ENCODE measurements at regions not wholly inside any gene's neighbourhood (a gene's known extent, or its start where the extent isn't known, plus 50 kb on each side); places are given as distances from the start of the nearest gene placed in this dataset.
A peak's percentile ranks its signal among the peaks of the same experiment; 100 is the strongest.

DNA sequence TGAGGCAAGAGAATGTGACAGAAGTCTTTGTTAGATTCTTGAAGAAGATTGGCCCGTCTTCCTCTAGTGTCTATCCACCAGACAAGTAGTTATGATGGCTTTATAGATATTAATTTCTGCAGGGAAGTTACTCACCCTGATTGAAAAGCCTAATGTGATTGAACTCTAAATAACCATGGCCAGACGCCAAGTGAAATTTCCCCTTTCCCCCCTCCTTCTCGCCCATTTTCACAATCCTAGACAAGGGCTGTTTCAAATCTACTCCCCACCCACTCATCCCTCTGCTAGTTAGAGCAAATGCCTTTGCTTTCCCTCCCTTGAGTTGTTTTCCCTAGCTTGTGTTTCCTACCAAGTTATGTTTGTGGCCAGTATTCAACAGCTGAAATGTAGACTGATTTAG, 182.5 kb downstream of the TMEM167A start:
- TF ChIP-seq, protein P1, sequence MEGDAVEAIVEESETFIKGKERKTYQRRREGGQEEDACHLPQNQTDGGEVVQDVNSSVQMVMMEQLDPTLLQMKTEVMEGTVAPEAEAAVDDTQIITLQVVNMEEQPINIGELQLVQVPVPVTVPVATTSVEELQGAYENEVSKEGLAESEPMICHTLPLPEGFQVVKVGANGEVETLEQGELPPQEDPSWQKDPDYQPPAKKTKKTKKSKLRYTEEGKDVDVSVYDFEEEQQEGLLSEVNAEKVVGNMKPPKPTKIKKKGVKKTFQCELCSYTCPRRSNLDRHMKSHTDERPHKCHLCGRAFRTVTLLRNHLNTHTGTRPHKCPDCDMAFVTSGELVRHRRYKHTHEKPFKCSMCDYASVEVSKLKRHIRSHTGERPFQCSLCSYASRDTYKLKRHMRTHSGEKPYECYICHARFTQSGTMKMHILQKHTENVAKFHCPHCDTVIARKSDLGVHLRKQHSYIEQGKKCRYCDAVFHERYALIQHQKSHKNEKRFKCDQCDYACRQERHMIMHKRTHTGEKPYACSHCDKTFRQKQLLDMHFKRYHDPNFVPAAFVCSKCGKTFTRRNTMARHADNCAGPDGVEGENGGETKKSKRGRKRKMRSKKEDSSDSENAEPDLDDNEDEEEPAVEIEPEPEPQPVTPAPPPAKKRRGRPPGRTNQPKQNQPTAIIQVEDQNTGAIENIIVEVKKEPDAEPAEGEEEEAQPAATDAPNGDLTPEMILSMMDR (IDR thresholded peaks at IDR 0.05; ENCODE audit: insufficient read depth, low read depth, low read length), result no peak
- DNase-seq (ENCODE audit: low read depth), result no peak
- H3K4me3 ChIP-seq (ENCODE audit: low read depth, low read length), result no peak overlapping the region

GRCh38 chr5:82889088-82889487, 188.1 kb downstream of the TMEM167A start:
- no peak for DNase-seq (ENCODE audit: low read depth)
- no peak overlapping the region for H3K4me3 ChIP-seq (ENCODE audit: low read depth, low read length)
- TF ChIP-seq, protein P1 (IDR thresholded peaks at IDR 0.05; ENCODE audit: insufficient read depth, low read depth, low read length), result no peak

DNA sequence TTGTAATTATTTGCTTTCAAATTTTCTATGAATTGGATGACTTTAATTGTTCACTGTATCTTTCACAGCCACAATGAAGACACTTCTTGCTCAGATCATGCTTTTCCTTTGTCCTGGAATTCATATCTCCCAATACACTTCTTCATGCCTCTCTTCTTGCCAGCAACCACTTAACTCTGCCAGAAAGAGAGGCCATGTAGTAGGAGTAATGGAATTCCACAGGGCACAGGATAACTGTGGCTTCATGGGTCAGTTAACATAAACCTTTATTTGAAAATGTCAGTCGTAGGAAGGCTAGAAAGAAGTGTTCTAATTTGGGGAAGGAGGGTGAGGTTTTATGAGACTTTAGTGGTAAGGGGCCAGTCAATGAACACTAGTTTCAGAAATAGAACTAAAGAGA, 190.3 kb downstream of the TMEM167A start:
- TF ChIP-seq, protein P1 (IDR thresholded peaks at IDR 0.05; ENCODE audit: insufficient read depth, low read depth, low read length), result no peak
- no peak overlapping the region for H3K4me3 ChIP-seq (ENCODE audit: low read depth, low read length)
- no peak for DNase-seq (ENCODE audit: low read depth)

DNA sequence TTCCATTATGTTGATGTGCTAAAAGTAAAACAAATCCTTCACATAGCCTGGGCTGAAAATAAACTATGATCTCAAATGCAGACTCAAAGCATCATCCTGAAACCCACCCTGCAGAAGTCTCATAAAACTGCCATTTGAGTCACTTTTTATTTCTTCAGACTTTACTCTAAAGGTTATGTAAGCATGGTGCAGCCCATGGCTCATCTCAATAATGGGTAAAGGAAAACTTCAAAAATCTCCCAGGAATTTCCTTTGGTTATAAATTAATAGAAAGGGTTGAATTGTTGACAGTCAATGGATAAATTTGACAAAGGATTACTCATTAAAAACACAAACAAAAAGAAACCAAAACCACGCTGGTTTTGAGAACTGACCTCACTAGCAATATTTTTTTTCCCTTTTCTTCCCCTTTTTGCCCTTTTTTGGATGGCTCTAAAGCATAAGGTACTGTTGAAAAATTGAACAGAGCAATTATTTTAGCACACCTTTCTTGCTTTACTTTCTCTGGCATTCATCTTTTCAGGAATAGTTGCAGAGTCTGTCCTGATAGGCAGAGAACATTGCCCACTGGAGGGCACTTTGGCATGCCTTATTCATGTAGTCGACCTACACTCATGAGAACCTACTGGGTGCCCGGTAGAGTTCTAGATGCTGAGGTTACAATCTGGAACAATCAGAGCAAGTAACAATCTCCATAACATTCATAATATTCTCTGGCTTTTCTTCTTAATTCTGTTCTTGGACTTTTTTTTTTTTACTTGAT, 191.4 kb downstream of the TMEM167A start:
- no peak overlapping the region for H3K4me3 ChIP-seq (ENCODE audit: low read depth, low read length)
- TF ChIP-seq, protein P1 (IDR thresholded peaks at IDR 0.05; ENCODE audit: insufficient read depth, low read depth, low read length), result no peak
- peak; percentile 2 for DNase-seq (ENCODE audit: low read depth)

GRCh38 chr5:82884821-82885471, 192.2 kb downstream of the TMEM167A start:
- DNase-seq (ENCODE audit: low read depth), result no peak
- TF ChIP-seq, protein P1 (IDR thresholded peaks at IDR 0.05; ENCODE audit: insufficient read depth, low read depth, low read length), result no peak

DNA sequence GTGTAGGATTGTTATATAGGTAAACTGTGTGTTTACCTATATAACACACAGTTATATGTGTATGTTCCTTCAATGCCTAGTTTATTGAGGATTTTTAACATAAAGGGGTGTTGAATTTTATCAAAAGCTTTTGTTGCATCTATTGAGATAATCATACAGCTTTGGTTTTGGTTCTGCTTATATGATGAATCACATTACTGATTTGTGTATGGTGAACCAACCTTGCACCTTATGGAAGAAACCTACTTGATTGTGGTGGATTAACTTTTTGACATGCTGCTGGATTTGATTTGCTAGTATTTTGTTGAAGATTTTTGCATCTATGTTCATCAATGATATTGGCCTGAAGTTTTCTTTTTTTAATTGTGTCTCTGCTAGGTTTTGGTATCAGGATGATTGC, 194.9 kb downstream of the TMEM167A start:
- TF ChIP-seq, protein P1 (IDR thresholded peaks at IDR 0.05; ENCODE audit: insufficient read depth, low read depth, low read length), result no peak
- no peak for DNase-seq (ENCODE audit: low read depth)
- no peak overlapping the region for H3K4me3 ChIP-seq (ENCODE audit: low read depth, low read length)

More at GRCh38 chr5:82884821-82885471, 192.2 kb downstream of the TMEM167A start:
- no peak overlapping the region for H3K4me3 ChIP-seq (ENCODE audit: low read depth, low read length)
